Endodermal cell (in vitro differentiated cells): ENCODE measurements at regions not wholly inside any gene's neighbourhood (a gene's known extent, or its start where the extent isn't known, plus 50 kb on each side); places are given as distances from the start of the nearest gene placed in this dataset.
"Not testable (repeated sequence)": the region's sequence is repeated elsewhere in the genome, so short reads cannot be mapped to it uniquely, and the experiment has no call there.

Source experiments
- DNase-seq: peaks from one replicate; pipeline ENCODE4 v3.0.0-alpha.2; 2017
- H3K27ac ChIP-seq: 2 replicates; pipeline ENCODE4 v1.5.1; 2013; ENCODE audit warnings: mild to moderate bottlenecking, low read depth, low read length, moderate library complexity
- H3K27me3 ChIP-seq: 2 replicates; pipeline ENCODE4 v1.6.1; 2013; ENCODE audit warnings: mild to moderate bottlenecking, low read length, moderate library complexity; ENCODE audit not compliant: insufficient read depth, control insufficient read depth, poor library complexity, severe bottlenecking
- H3K36me3 ChIP-seq: 2 replicates; pipeline ENCODE4 v1.7.0; 2013; ENCODE audit warnings: mild to moderate bottlenecking, low read length, moderate library complexity; ENCODE audit not compliant: control insufficient read depth, insufficient read depth
- H3K4me1 ChIP-seq: one replicate; pipeline ENCODE4 v1.7.0; 2013; ENCODE audit warnings: low read length; ENCODE audit not compliant: control insufficient read depth, insufficient read depth
- H3K4me3 ChIP-seq: 2 replicates; pipeline ENCODE4 v1.5.1; 2013; ENCODE audit warnings: mild to moderate bottlenecking, low read length, moderate library complexity
- H3K9ac ChIP-seq: 2 replicates; pipeline ENCODE4 v1.6.1; 2013; ENCODE audit warnings: mild to moderate bottlenecking, low read length, moderate library complexity; ENCODE audit not compliant: poor library complexity, severe bottlenecking; ENCODE audit errors: extremely low read depth
- H3K9me3 ChIP-seq: 2 replicates; pipeline ENCODE4 v1.6.1; 2013; ENCODE audit warnings: mild to moderate bottlenecking, low read length, moderate library complexity; ENCODE audit not compliant: control insufficient read depth
- H3K27ac Mint-ChIP-seq: 2 replicates; pipeline ENCODE4 v1.8.0; 2020; ENCODE audit warnings: mixed read lengths
- H3K27me3 Mint-ChIP-seq: 2 replicates; pipeline ENCODE4 v1.8.0; 2021; ENCODE audit warnings: mild to moderate bottlenecking, mixed read lengths; ENCODE audit not compliant: insufficient read depth
- H3K36me3 Mint-ChIP-seq: 2 replicates; pipeline ENCODE4 v1.8.0; 2020; ENCODE audit warnings: low read depth, mixed read lengths
- H3K4me1 Mint-ChIP-seq: 2 replicates; pipeline ENCODE4 v1.8.0; 2020; ENCODE audit warnings: mixed read lengths
- H3K4me3 Mint-ChIP-seq: 2 replicates; pipeline ENCODE4 v1.8.0; 2020; ENCODE audit warnings: mild to moderate bottlenecking, moderate library complexity, mixed read lengths
- H3K9me3 Mint-ChIP-seq: 2 replicates; pipeline ENCODE4 v1.8.0; 2020; ENCODE audit warnings: mild to moderate bottlenecking, mixed read lengths
- CTCF ChIP-seq: fragments of 200-600 bp; sonication (generic); conservative IDR thresholded peaks from 2 replicates; pipeline ENCODE4 v1.5.0; 2021; ENCODE audit warnings: antibody characterized with exemption, mild to moderate bottlenecking
- WGBS, 2 experiments: methylation state at CpG; one replicate each; pipeline versions ENCODE4 v1.1.5 to v1.1.7; 2013; ENCODE audit warnings: missing lambda C conversion rate in 2 of 2, mixed read lengths in 1 of 2; ENCODE audit not compliant: insufficient coverage in 1 of 2, insufficient read length in 1 of 2; 5-methylcytosine and 5-hydroxymethylcytosine counted together

GRCh38 chr20:53884859-53885541 lies 185.4 kb downstream of the BCAS1 start:
- TF ChIP-seq CTCF: no peak
- no peak overlapping the region for H3K9ac ChIP-seq
- H3K27me3 ChIP-seq: no peaks in the 10 kb centered on the region
- no peaks in the 10 kb centered on the region for H3K36me3 ChIP-seq
- no peaks in the 10 kb centered on the region for H3K36me3 Mint-ChIP-seq
- 81 to 100% methylated on average over 3 to 9 of the region's 10 CpGs for WGBS, 2 experiments
- no peaks in the 10 kb centered on the region for H3K9me3 ChIP-seq
- H3K4me3 ChIP-seq: no peak overlapping the region
- no peak overlapping the region for H3K27ac ChIP-seq
- no peak overlapping the region for H3K27ac Mint-ChIP-seq
- DNase-seq: no peak
- no peak overlapping the region for H3K4me3 Mint-ChIP-seq
- H3K4me1 ChIP-seq: peaks cover under 1% of the 10 kb centered on the region
- no peaks in the 10 kb centered on the region for H3K27me3 Mint-ChIP-seq
- peaks cover 17% of the 10 kb centered on the region for H3K4me1 Mint-ChIP-seq
- no peaks in the 10 kb centered on the region for H3K9me3 Mint-ChIP-seq

GRCh38 chr20:53883098-53883911 lies 187.1 kb downstream of the BCAS1 start:
- 84 to 93% methylated on average over 3 to 4 of the region's 5 CpGs for WGBS, 2 experiments
- Histone ChIP-seq H3K4me3 (no peak overlapping the region), H3K9me3 (no peaks in the 10 kb centered on the region), H3K4me1 (peaks cover 3% of the 10 kb centered on the region), H3K27ac (no peak overlapping the region), H3K36me3 (no peaks in the 10 kb centered on the region), H3K27me3 (no peaks in the 10 kb centered on the region), H3K9ac (no peak overlapping the region)
- DNase-seq: no peak
- H3K36me3 Mint-ChIP-seq: no peaks in the 10 kb centered on the region
- H3K27ac Mint-ChIP-seq: no peak overlapping the region
- peaks cover 21% of the 10 kb centered on the region for H3K4me1 Mint-ChIP-seq
- no peak for TF ChIP-seq CTCF
- H3K9me3 Mint-ChIP-seq: no peaks in the 10 kb centered on the region
- no peak overlapping the region for H3K4me3 Mint-ChIP-seq
- no peaks in the 10 kb centered on the region for H3K27me3 Mint-ChIP-seq

- WGBS, 2 experiments: 96 to 98% methylated on average over 4 of the region's 5 CpGs
- not testable (repeated sequence) for DNase-seq, H3K36me3 Mint-ChIP-seq, H3K27me3 Mint-ChIP-seq, H3K27me3 ChIP-seq, H3K9me3 Mint-ChIP-seq, H3K9ac ChIP-seq, H3K4me3 Mint-ChIP-seq, H3K4me3 ChIP-seq, H3K27ac ChIP-seq, H3K36me3 ChIP-seq, H3K27ac Mint-ChIP-seq, H3K4me1 ChIP-seq, H3K9me3 ChIP-seq
- H3K4me1 Mint-ChIP-seq: peaks cover 22% of the 10 kb centered on the region
Observed at GRCh38 chr20:53882438-53882986, 187.9 kb downstream of the BCAS1 start.
